Activated CD4-positive, alpha-beta T cell treated with anti-CD3 and anti-CD28 coated beads, Interleukin-2, amount 10 ng/mL, durations not matched to agents 7 days and 5 days (primary cell): ENCODE measurements at regions not wholly inside any gene's neighbourhood (a gene's known extent, or its start where the extent isn't known, plus 50 kb on each side); places are given as distances from the start of the nearest gene placed in this dataset.

Experiments used
- CTCF ChIA-PET: fragments of 350-600 bp; sonication (Branson Sonifier 250); formaldehyde crosslinking; loops from one replicate; lab custom pipeline; 2021; ENCODE audit warnings: antibody characterized with exemption; lab: Charles Lee
- POLR2A ChIA-PET: fragments of 350-600 bp; sonication (Branson Sonifier 250); formaldehyde crosslinking; loops from one replicate; lab custom pipeline; 2021; ENCODE audit warnings: antibody characterized with exemption; lab: Charles Lee
- DNase-seq: peaks from one replicate; pipeline ENCODE4 v3.0.0-alpha.2; 2020
- H3K27ac Mint-ChIP-seq: one replicate; pipeline ENCODE4 v1.8.0; 2021; ENCODE audit warnings: mild to moderate bottlenecking, moderate library complexity, mixed read lengths
- H3K27me3 Mint-ChIP-seq: one replicate; pipeline ENCODE4 v1.8.0; 2021; ENCODE audit warnings: mixed read lengths
- H3K36me3 Mint-ChIP-seq: one replicate; pipeline ENCODE4 v1.8.0; 2021; ENCODE audit warnings: low read depth, mixed read lengths
- H3K4me1 Mint-ChIP-seq: one replicate; pipeline ENCODE4 v1.8.0; 2021; ENCODE audit warnings: mixed read lengths
- H3K4me3 Mint-ChIP-seq: one replicate; pipeline ENCODE4 v1.8.0; 2021; ENCODE audit warnings: mild to moderate bottlenecking, moderate library complexity, mixed read lengths
- H3K9me3 Mint-ChIP-seq: one replicate; pipeline ENCODE4 v1.8.0; 2021; ENCODE audit warnings: mixed read lengths

- CTCF ChIA-PET: no interaction called here
- H3K4me3 Mint-ChIP-seq: no peak overlapping the region
- H3K27ac Mint-ChIP-seq: no peak overlapping the region
- POLR2A ChIA-PET: no interaction called here
- peaks cover 8% of the 10 kb centered on the region for H3K4me1 Mint-ChIP-seq
- no peaks in the 10 kb centered on the region for H3K9me3 Mint-ChIP-seq
- no peaks in the 10 kb centered on the region for H3K36me3 Mint-ChIP-seq
- DNase-seq: no peak
- H3K27me3 Mint-ChIP-seq: no peaks in the 10 kb centered on the region
Observed at GRCh38 chr9:8114826-8115225, 315.2 kb upstream of the DMAC1 start.

- Mint-ChIP-seq H3K27ac (no peak overlapping the region), H3K4me1 (no peaks in the 10 kb centered on the region), H3K9me3 (peaks cover under 1% of the 10 kb centered on the region), H3K4me3 (no peak overlapping the region), H3K36me3 (no peaks in the 10 kb centered on the region), H3K27me3 (no peaks in the 10 kb centered on the region)
- DNase-seq: no peak
- ChIA-PET CTCF (no interaction called here), POLR2A (no interaction called here)
Observed at GRCh38 chr9:8106362-8106761, 306.8 kb upstream of the DMAC1 start.

GRCh38 chr9:8101607-8102006 lies 302.0 kb upstream of the DMAC1 start:
- no peak overlapping the region for H3K4me3 Mint-ChIP-seq
- H3K4me1 Mint-ChIP-seq: peaks cover 2% of the 10 kb centered on the region
- POLR2A ChIA-PET: no interaction called here
- H3K27me3 Mint-ChIP-seq: no peaks in the 10 kb centered on the region
- CTCF ChIA-PET: no interaction called here
- no peak for DNase-seq
- no peak overlapping the region for H3K27ac Mint-ChIP-seq
- H3K36me3 Mint-ChIP-seq: no peaks in the 10 kb centered on the region
- H3K9me3 Mint-ChIP-seq: peaks cover 8% of the 10 kb centered on the region

- Mint-ChIP-seq H3K27me3 (no peaks in the 10 kb centered on the region), H3K27ac (no peak overlapping the region), H3K4me3 (no peak overlapping the region), H3K36me3 (no peaks in the 10 kb centered on the region), H3K4me1 (peaks cover 2% of the 10 kb centered on the region), H3K9me3 (peaks cover 8% of the 10 kb centered on the region)
- no peak for DNase-seq
- ChIA-PET POLR2A (no interaction called here), CTCF (no interaction called here)
Observed at GRCh38 chr9:8096091-8096490, 296.5 kb upstream of the DMAC1 start.

GRCh38 chr9:8095672-8096086 lies 296.1 kb upstream of the DMAC1 start:
- Mint-ChIP-seq H3K9me3 (peaks cover 4% of the 10 kb centered on the region), H3K27me3 (no peaks in the 10 kb centered on the region), H3K4me3 (no peak overlapping the region), H3K4me1 (peaks cover 2% of the 10 kb centered on the region), H3K36me3 (no peaks in the 10 kb centered on the region), H3K27ac (no peak overlapping the region)
- ChIA-PET CTCF (no interaction called here), POLR2A (no interaction called here)
- no peak for DNase-seq

GRCh38 chr9:8088477-8088876 lies 288.9 kb upstream of the DMAC1 start:
- DNase-seq: no peak
- ChIA-PET CTCF (interaction anchor here (1.2 kb wide), 1 partner anchor 28 kb away, joined by 4 read pairs; no protein-coding TSS in a partner anchor), POLR2A (no interaction called here)
- no peaks in the 10 kb centered on the region for H3K36me3 Mint-ChIP-seq
- no peaks in the 10 kb centered on the region for H3K27me3 Mint-ChIP-seq
- H3K4me3 Mint-ChIP-seq: no peak overlapping the region
- no peak overlapping the region for H3K27ac Mint-ChIP-seq
- H3K9me3 Mint-ChIP-seq: no peaks in the 10 kb centered on the region
- no peaks in the 10 kb centered on the region for H3K4me1 Mint-ChIP-seq

GRCh38 chr9:8085986-8086385 lies 286.4 kb upstream of the DMAC1 start:
- POLR2A ChIA-PET: no interaction called here

GRCh38 chr9:8078641-8079140 lies 279.1 kb upstream of the DMAC1 start:
- CTCF ChIA-PET: no interaction called here
- H3K4me1 Mint-ChIP-seq: no peaks in the 10 kb centered on the region

More at GRCh38 chr9:8085986-8086385, 286.4 kb upstream of the DMAC1 start:
- Mint-ChIP-seq H3K27me3 (peaks cover 4% of the 10 kb centered on the region), H3K4me3 (no peak overlapping the region), H3K4me1 (no peaks in the 10 kb centered on the region), H3K9me3 (no peaks in the 10 kb centered on the region), H3K27ac (no peak overlapping the region), H3K36me3 (no peaks in the 10 kb centered on the region)
- CTCF ChIA-PET: no interaction called here
- DNase-seq: no peak

GRCh38 chr9:8074713-8075286 lies 275.2 kb upstream of the DMAC1 start:
- H3K4me3 Mint-ChIP-seq: no peak overlapping the region
- no peaks in the 10 kb centered on the region for H3K4me1 Mint-ChIP-seq
- POLR2A ChIA-PET: interaction anchor here (0.6 kb wide), 1 partner anchor 166 kb away, joined by 3 read pairs; no protein-coding TSS in a partner anchor
- no peaks in the 10 kb centered on the region for H3K9me3 Mint-ChIP-seq
- H3K36me3 Mint-ChIP-seq: no peaks in the 10 kb centered on the region
- CTCF ChIA-PET: no interaction called here
- H3K27me3 Mint-ChIP-seq: no peaks in the 10 kb centered on the region
- DNase-seq: no peak
- H3K27ac Mint-ChIP-seq: no peak overlapping the region

More at GRCh38 chr9:8078641-8079140, 279.1 kb upstream of the DMAC1 start:
- peaks cover 4% of the 10 kb centered on the region for H3K27me3 Mint-ChIP-seq
- no peak overlapping the region for H3K27ac Mint-ChIP-seq
- DNase-seq: no peak
- no peak overlapping the region for H3K4me3 Mint-ChIP-seq
- H3K36me3 Mint-ChIP-seq: no peaks in the 10 kb centered on the region
- POLR2A ChIA-PET: no interaction called here
- peaks cover 4% of the 10 kb centered on the region for H3K9me3 Mint-ChIP-seq

- H3K27me3 Mint-ChIP-seq: no peaks in the 10 kb centered on the region
- ChIA-PET CTCF (interaction anchor here (1.4 kb wide), 1 partner anchor 14 kb away, joined by 3 read pairs; no protein-coding TSS in a partner anchor), POLR2A (no interaction called here)
- no peak overlapping the region for H3K27ac Mint-ChIP-seq
- no peaks in the 10 kb centered on the region for H3K9me3 Mint-ChIP-seq
- no peak overlapping the region for H3K4me3 Mint-ChIP-seq
- H3K36me3 Mint-ChIP-seq: no peaks in the 10 kb centered on the region
- no peaks in the 10 kb centered on the region for H3K4me1 Mint-ChIP-seq
- no peak for DNase-seq
Observed at GRCh38 chr9:8071445-8071798, 271.8 kb upstream of the DMAC1 start.

- DNase-seq: no peak
- Mint-ChIP-seq H3K27me3 (no peaks in the 10 kb centered on the region), H3K36me3 (no peaks in the 10 kb centered on the region), H3K9me3 (no peaks in the 10 kb centered on the region), H3K4me3 (no peak overlapping the region), H3K27ac (no peak overlapping the region), H3K4me1 (no peaks in the 10 kb centered on the region)
- ChIA-PET CTCF (interaction anchor here (1.4 kb wide), 1 partner anchor 13 kb away, joined by 3 read pairs; no protein-coding TSS in a partner anchor), POLR2A (no interaction called here)
Observed at GRCh38 chr9:8070779-8071444, 271.3 kb upstream of the DMAC1 start.

- H3K36me3 Mint-ChIP-seq: no peaks in the 10 kb centered on the region
- H3K27ac Mint-ChIP-seq: no peak overlapping the region
- H3K9me3 Mint-ChIP-seq: peaks cover 9% of the 10 kb centered on the region
- CTCF ChIA-PET: no interaction called here
- no peak overlapping the region for H3K4me3 Mint-ChIP-seq
- H3K27me3 Mint-ChIP-seq: peaks cover 2% of the 10 kb centered on the region
- DNase-seq: no peak
- peaks cover 2% of the 10 kb centered on the region for H3K4me1 Mint-ChIP-seq
- POLR2A ChIA-PET: no interaction called here
Observed at GRCh38 chr9:8062459-8062858, 262.9 kb upstream of the DMAC1 start.

- Mint-ChIP-seq H3K4me3 (no peak overlapping the region), H3K9me3 (peaks cover 17% of the 10 kb centered on the region), H3K4me1 (no peaks in the 10 kb centered on the region), H3K27ac (no peak overlapping the region), H3K27me3 (no peaks in the 10 kb centered on the region), H3K36me3 (no peaks in the 10 kb centered on the region)
- DNase-seq: no peak
- CTCF ChIA-PET: no interaction called here
- POLR2A ChIA-PET: no interaction called here
Observed at GRCh38 chr9:8053501-8053900, 253.9 kb upstream of the DMAC1 start.
